Panc1 (cell line): ENCODE measurements at regions not wholly inside any gene's neighbourhood (a gene's known extent, or its start where the extent isn't known, plus 50 kb on each side); places are given as distances from the start of the nearest gene placed in this dataset.

ENCODE experiments used
- ATAC-seq: fragments of 200-7000 bp; cut with Tn5 transposase; 2 replicates; pipeline ENCODE4 v1.9.1; 2020; ENCODE audit warnings: mild to moderate bottlenecking, moderate library complexity
- BruUV-seq: library from RNA; stranded (reverse); fragments of 400-500 nt; replicated peaks from 2 replicates; lab custom pipeline; 2021; lab: Mats Ljungman, UMichigan
- CTCF ChIA-PET: fragments of 300-600 bp; sonication (Branson Sonifier 250); formaldehyde crosslinking; loops from one replicate; lab custom pipeline; 2022; ENCODE audit warnings: antibody characterized with exemption; lab: Charles Lee
- POLR2A ChIA-PET: fragments of 300-600 bp; sonication (Branson Sonifier 250); formaldehyde crosslinking; loops from one replicate; lab custom pipeline; 2022; ENCODE audit warnings: antibody characterized with exemption; lab: Charles Lee
- DNase-seq: peaks from one replicate; pipeline ENCODE4 v3.0.0-alpha.2; 2010; ENCODE audit warnings: low read depth, low spot score
- H3K27ac ChIP-seq: 2 replicates; pipeline ENCODE4 v1.5.1; 2011; ENCODE audit warnings: mild to moderate bottlenecking, low read length, inconsistent platforms
- H3K27me3 ChIP-seq: fragments of 200-500 bp; sonication (Bioruptor generic); 2 replicates; pipeline ENCODE4 v1.6.0; 2014; ENCODE audit warnings: low read length, inconsistent platforms; ENCODE audit not compliant: control insufficient read depth, insufficient read depth
- H3K36me3 ChIP-seq: fragments of 200-500 bp; sonication (Bioruptor generic); 2 replicates; pipeline ENCODE4 v1.5.1; 2014; ENCODE audit warnings: inconsistent platforms, mild to moderate bottlenecking, low read length, moderate library complexity; ENCODE audit not compliant: control insufficient read depth, insufficient read depth
- H3K4me1 ChIP-seq: 2 replicates; pipeline ENCODE4 v1.5.1; 2011; ENCODE audit warnings: inconsistent platforms, mild to moderate bottlenecking, low read length, moderate library complexity; ENCODE audit not compliant: control insufficient read depth, insufficient read depth
- H3K4me3 ChIP-seq, 2 experiments: 2 replicates each; pipeline ENCODE4 v1.5.1; 2011 to 2012; ENCODE audit warnings: low read depth in 2 of 2, low read length in 2 of 2, mild to moderate bottlenecking in 2 of 2, inconsistent platforms in 1 of 2, moderate library complexity in 1 of 2
- H3K9me3 ChIP-seq: fragments of 200-500 bp; sonication (Bioruptor generic); 2 replicates; pipeline ENCODE4 v1.5.1; 2014; ENCODE audit warnings: low read depth, mild to moderate bottlenecking, inconsistent platforms, low read length, moderate library complexity; ENCODE audit not compliant: control insufficient read depth, insufficient read depth
- POLR2AphosphoS5 ChIP-seq: IDR thresholded peaks from 2 replicates; pipeline ENCODE4 v1.6.1; 2012; ENCODE audit warnings: mild to moderate bottlenecking, low read depth, low read length, moderate library complexity
- SIN3A ChIP-seq: IDR thresholded peaks from 2 replicates; pipeline ENCODE4 v1.6.1; 2012; ENCODE audit warnings: low read depth, mild to moderate bottlenecking, low read length, moderate library complexity, borderline replicate concordance; ENCODE audit not compliant: insufficient read depth
- TCF7L2 ChIP-seq: IDR thresholded peaks from 2 replicates; pipeline ENCODE4 v1.6.1; 2011; ENCODE audit warnings: mild to moderate bottlenecking, low read depth, low read length, inconsistent platforms
- in situ Hi-C: cut with HindIII; loops from 2 replicates; pipeline ENCODE4 v1.10.0; 2016; ENCODE audit warnings: low sequenced_read_pairs, low pct_unique_long_range_greater_than_20kb
- intact Hi-C: fragments of 100-400 bp; cut with micrococcal nuclease; formaldehyde crosslinking; loops from one replicate; pipeline ENCODE4 v1.10.0; 2022; ENCODE audit not compliant: unreplicated experiment
- TF ChIP-seq, protein P1 (sequence below): fragments of 450-650 bp; IDR thresholded peaks from 2 replicates; pipeline ENCODE4 v1.5.1; 2017; ENCODE audit warnings: mild to moderate bottlenecking
- TF ChIP-seq, protein P2 (sequence below), 2 experiments: IDR thresholded peaks; 2 replicates each; pipeline ENCODE4 v1.6.1; 2011 to 2012; ENCODE audit warnings: low read depth in 2 of 2, control low read depth in 1 of 2, low read length in 1 of 2, mild to moderate bottlenecking in 1 of 2, moderate library complexity in 1 of 2; ENCODE audit not compliant: insufficient read depth in 1 of 2

DNA sequence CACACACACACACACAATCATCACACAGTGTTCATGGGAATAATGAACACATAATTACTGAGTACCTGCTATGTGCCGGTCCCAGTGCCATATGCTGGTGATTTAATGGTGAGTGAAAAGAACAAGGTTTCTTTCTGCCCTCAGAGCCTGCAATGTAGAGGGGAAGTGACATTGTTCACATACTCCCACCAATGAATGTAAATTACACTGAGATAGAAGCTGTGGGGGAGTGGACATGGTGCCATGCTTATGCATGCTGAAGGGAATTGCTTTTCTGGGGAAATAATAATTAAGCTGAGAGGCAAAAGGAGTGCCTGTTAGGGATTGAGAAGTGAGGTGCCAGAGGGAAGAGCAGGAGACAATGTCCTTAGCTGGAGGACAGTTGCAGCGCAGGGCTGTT lies 175.1 kb downstream of the MFSD1 start:
- TF ChIP-seq TCF7L2 (no peak), SIN3A (no peak), POLR2AphosphoS5 (no peak)
- TF ChIP-seq, protein P1, sequence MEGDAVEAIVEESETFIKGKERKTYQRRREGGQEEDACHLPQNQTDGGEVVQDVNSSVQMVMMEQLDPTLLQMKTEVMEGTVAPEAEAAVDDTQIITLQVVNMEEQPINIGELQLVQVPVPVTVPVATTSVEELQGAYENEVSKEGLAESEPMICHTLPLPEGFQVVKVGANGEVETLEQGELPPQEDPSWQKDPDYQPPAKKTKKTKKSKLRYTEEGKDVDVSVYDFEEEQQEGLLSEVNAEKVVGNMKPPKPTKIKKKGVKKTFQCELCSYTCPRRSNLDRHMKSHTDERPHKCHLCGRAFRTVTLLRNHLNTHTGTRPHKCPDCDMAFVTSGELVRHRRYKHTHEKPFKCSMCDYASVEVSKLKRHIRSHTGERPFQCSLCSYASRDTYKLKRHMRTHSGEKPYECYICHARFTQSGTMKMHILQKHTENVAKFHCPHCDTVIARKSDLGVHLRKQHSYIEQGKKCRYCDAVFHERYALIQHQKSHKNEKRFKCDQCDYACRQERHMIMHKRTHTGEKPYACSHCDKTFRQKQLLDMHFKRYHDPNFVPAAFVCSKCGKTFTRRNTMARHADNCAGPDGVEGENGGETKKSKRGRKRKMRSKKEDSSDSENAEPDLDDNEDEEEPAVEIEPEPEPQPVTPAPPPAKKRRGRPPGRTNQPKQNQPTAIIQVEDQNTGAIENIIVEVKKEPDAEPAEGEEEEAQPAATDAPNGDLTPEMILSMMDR = no peak
- TF ChIP-seq, protein P2, sequence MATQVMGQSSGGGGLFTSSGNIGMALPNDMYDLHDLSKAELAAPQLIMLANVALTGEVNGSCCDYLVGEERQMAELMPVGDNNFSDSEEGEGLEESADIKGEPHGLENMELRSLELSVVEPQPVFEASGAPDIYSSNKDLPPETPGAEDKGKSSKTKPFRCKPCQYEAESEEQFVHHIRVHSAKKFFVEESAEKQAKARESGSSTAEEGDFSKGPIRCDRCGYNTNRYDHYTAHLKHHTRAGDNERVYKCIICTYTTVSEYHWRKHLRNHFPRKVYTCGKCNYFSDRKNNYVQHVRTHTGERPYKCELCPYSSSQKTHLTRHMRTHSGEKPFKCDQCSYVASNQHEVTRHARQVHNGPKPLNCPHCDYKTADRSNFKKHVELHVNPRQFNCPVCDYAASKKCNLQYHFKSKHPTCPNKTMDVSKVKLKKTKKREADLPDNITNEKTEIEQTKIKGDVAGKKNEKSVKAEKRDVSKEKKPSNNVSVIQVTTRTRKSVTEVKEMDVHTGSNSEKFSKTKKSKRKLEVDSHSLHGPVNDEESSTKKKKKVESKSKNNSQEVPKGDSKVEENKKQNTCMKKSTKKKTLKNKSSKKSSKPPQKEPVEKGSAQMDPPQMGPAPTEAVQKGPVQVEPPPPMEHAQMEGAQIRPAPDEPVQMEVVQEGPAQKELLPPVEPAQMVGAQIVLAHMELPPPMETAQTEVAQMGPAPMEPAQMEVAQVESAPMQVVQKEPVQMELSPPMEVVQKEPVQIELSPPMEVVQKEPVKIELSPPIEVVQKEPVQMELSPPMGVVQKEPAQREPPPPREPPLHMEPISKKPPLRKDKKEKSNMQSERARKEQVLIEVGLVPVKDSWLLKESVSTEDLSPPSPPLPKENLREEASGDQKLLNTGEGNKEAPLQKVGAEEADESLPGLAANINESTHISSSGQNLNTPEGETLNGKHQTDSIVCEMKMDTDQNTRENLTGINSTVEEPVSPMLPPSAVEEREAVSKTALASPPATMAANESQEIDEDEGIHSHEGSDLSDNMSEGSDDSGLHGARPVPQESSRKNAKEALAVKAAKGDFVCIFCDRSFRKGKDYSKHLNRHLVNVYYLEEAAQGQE (IDR thresholded peaks at IDR 0.05; ENCODE audit: insufficient read depth in 1 of 2, low read depth in 2 of 2, low read length in 1 of 2) = no peak
- no peak overlapping the region for H3K4me3 ChIP-seq
- ATAC-seq (no peak), DNase-seq (no peak)
- no peak overlapping the region for H3K27ac ChIP-seq
- no TSS peak for BruUV-seq
- POLR2A ChIA-PET = no interaction called here
- no peaks in the 10 kb centered on the region for H3K9me3 ChIP-seq
- H3K27me3 ChIP-seq = no peaks in the 10 kb centered on the region; the same call in 1 of the 2 replicates
- intact Hi-C loops = no loop called here
- CTCF ChIA-PET = no interaction called here
- H3K4me1 ChIP-seq = no peaks in the 10 kb centered on the region
- H3K36me3 ChIP-seq = no peaks in the 10 kb centered on the region
- in situ Hi-C loops = no loop called here

DNA sequence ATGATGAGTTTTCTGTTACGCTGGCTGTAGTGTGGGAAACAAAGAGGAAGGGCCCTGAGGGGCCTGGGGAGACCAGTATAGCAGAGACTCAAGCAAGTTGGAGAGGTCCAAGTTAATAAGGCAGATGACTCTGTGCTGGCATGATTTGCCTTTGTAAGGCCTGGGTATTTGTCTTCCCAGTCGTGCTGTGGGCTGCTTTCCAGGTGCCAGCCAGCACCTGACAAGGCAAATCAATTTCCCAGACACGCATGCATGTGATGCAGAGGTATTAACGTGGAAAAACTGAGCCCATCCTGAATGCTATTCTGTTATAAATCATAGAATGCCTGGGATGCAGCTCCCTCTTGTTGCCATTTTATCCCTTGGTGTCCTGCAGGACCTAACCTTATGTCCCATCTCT lies 175.6 kb downstream of the MFSD1 start:
- no peak overlapping the region for H3K4me3 ChIP-seq
- DNase-seq = no peak
- no peaks in the 10 kb centered on the region for H3K9me3 ChIP-seq
- H3K27ac ChIP-seq = no peak overlapping the region
- in situ Hi-C loops = no loop called here
- H3K36me3 ChIP-seq = no peaks in the 10 kb centered on the region
- intact Hi-C loops = no loop called here
- no peaks in the 10 kb centered on the region for H3K27me3 ChIP-seq
- TF ChIP-seq POLR2AphosphoS5 = no peak
- TF ChIP-seq SIN3A = no peak
- no peak for TF ChIP-seq TCF7L2
- TF ChIP-seq, protein P2 (IDR thresholded peaks at IDR 0.05; ENCODE audit: insufficient read depth in 1 of 2, low read depth in 2 of 2, low read length in 1 of 2) = no peak
- TF ChIP-seq, protein P1 = no peak
- no TSS peak for BruUV-seq
- ATAC-seq = no peak
- ChIA-PET POLR2A (no interaction called here), CTCF (no interaction called here)
- no peaks in the 10 kb centered on the region for H3K4me1 ChIP-seq
